Osteocyte (in vitro differentiated cells): ENCODE measurements at regions not wholly inside any gene's neighbourhood (a gene's known extent, or its start where the extent isn't known, plus 50 kb on each side); places are given as distances from the start of the nearest gene placed in this dataset.

Source experiments
- DNase-seq: peaks from one replicate; pipeline ENCODE4 v3.0.0; 2021; ENCODE audit warnings: mixed read lengths; ENCODE audit not compliant: unreplicated experiment; ENCODE audit errors: extremely low spot score
- H3K27ac Mint-ChIP-seq: one replicate; pipeline ENCODE4 v1.8.0; 2021; ENCODE audit warnings: mild to moderate bottlenecking, mixed read lengths; ENCODE audit not compliant: unreplicated experiment
- H3K27me3 Mint-ChIP-seq: one replicate; pipeline ENCODE4 v1.8.0; 2021; ENCODE audit warnings: mixed read lengths; ENCODE audit not compliant: unreplicated experiment
- H3K36me3 Mint-ChIP-seq: one replicate; pipeline ENCODE4 v1.8.0; 2021; ENCODE audit warnings: mixed read lengths; ENCODE audit not compliant: unreplicated experiment
- H3K4me1 Mint-ChIP-seq: one replicate; pipeline ENCODE4 v1.8.0; 2021; ENCODE audit warnings: mixed read lengths; ENCODE audit not compliant: unreplicated experiment
- H3K4me3 Mint-ChIP-seq: one replicate; pipeline ENCODE4 v1.8.0; 2021; ENCODE audit warnings: mild to moderate bottlenecking, moderate library complexity, mixed read lengths; ENCODE audit not compliant: unreplicated experiment
- H3K9me3 Mint-ChIP-seq: one replicate; pipeline ENCODE4 v1.8.0; 2021; ENCODE audit warnings: mixed read lengths; ENCODE audit not compliant: unreplicated experiment
- CTCF ChIP-seq: fragments of 200-600 bp; sonication (generic); IDR thresholded peaks from 2 replicates; pipeline ENCODE4 v1.5.0; 2021; ENCODE audit warnings: antibody characterized with exemption, mild to moderate bottlenecking, moderate library complexity

GRCh38 chr3:118573912-118574311, 460.7 kb downstream of the IGSF11 start:
- Mint-ChIP-seq H3K9me3 (peaks cover 15% of the 10 kb centered on the region), H3K27me3 (peaks cover 15% of the 10 kb centered on the region), H3K4me1 (no peaks in the 10 kb centered on the region), H3K36me3 (no peaks in the 10 kb centered on the region), H3K4me3 (no peak overlapping the region), H3K27ac (no peak overlapping the region)
- no peak for DNase-seq
- no peak for TF ChIP-seq CTCF

GRCh38 chr3:118577055-118577777, 457.4 kb downstream of the IGSF11 start:
- Mint-ChIP-seq H3K27ac (no peak overlapping the region), H3K27me3 (peaks cover 15% of the 10 kb centered on the region), H3K36me3 (no peaks in the 10 kb centered on the region), H3K9me3 (no peaks in the 10 kb centered on the region), H3K4me1 (no peaks in the 10 kb centered on the region), H3K4me3 (no peak overlapping the region)
- no peak for DNase-seq
- no peak for TF ChIP-seq CTCF

- Mint-ChIP-seq H3K4me3 (no peak overlapping the region), H3K9me3 (no peaks in the 10 kb centered on the region), H3K27ac (no peak overlapping the region), H3K27me3 (peaks cover 18% of the 10 kb centered on the region), H3K36me3 (no peaks in the 10 kb centered on the region), H3K4me1 (no peaks in the 10 kb centered on the region)
- TF ChIP-seq CTCF: no peak
- no peak for DNase-seq
Measured at GRCh38 chr3:118578559-118578958, 456.1 kb downstream of the IGSF11 start.

GRCh38 chr3:118587037-118587741, 447.5 kb downstream of the IGSF11 start:
- no peak overlapping the region for H3K4me3 Mint-ChIP-seq
- H3K36me3 Mint-ChIP-seq: no peaks in the 10 kb centered on the region
- no peak for TF ChIP-seq CTCF
- H3K27me3 Mint-ChIP-seq: peaks cover 2% of the 10 kb centered on the region
- H3K27ac Mint-ChIP-seq: no peak overlapping the region
- no peaks in the 10 kb centered on the region for H3K4me1 Mint-ChIP-seq
- peaks cover 6% of the 10 kb centered on the region for H3K9me3 Mint-ChIP-seq
- DNase-seq: no peak

GRCh38 chr3:118587847-118588246, 446.8 kb downstream of the IGSF11 start:
- no peaks in the 10 kb centered on the region for H3K36me3 Mint-ChIP-seq
- H3K27ac Mint-ChIP-seq: no peak overlapping the region
- no peak overlapping the region for H3K4me3 Mint-ChIP-seq
- no peak for TF ChIP-seq CTCF
- H3K27me3 Mint-ChIP-seq: peaks cover 2% of the 10 kb centered on the region
- no peaks in the 10 kb centered on the region for H3K4me1 Mint-ChIP-seq
- DNase-seq: no peak
- peaks cover 6% of the 10 kb centered on the region for H3K9me3 Mint-ChIP-seq
